Fibroblast of villous mesenchyme (primary cell): ENCODE measurements at regions not wholly inside any gene's neighbourhood (a gene's known extent, or its start where the extent isn't known, plus 50 kb on each side); places are given as distances from the start of the nearest gene placed in this dataset.

Source experiments
- DNase-seq: peaks from one replicate; pipeline ENCODE4 v3.0.0-alpha.2; 2010; ENCODE audit warnings: low read depth
- H3K4me3 ChIP-seq: 2 replicates; pipeline ENCODE4 v1.5.1; 2011; ENCODE audit warnings: low read depth, mild to moderate bottlenecking, low read length
- TF ChIP-seq, protein P1 (sequence below): IDR thresholded peaks from 2 replicates; pipeline ENCODE4 v1.5.1; 2012; ENCODE audit warnings: low read depth, mild to moderate bottlenecking, low read length; ENCODE audit not compliant: insufficient read depth

DNA sequence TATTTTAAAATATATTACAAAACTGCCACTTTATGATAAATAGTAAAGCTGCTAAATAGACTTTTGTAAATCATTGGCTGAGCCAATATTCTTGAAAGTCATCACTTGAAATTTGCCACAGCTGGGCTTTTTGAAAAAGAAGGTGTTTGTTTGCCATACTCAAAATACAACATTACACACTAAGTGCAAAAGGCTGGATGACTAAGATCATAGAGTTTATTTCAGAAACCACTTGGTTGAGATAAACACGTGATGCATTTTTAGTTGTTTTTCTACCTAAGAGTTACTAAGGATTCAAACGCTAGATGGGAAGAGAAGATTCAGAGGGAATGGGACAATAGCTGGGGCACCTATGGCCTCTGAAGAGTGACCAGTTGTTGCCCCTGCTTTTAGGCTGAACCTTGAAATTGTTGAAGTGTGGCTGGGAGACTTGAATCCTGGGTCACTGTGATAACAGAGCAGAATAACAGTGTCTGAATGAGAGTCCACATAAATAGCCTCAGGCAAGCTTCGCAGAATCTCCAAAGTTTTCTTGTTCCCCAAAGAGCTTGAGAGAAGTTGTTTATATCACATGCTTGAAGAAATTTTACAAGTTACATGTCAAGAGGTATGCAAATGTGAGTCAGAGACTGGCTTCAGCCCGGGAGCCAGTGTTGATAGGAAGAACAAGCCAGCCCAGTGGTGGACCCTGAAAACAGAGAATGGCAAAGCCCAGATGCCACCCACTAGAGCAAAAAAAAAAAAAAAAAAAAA, 409.8 kb downstream of the GPD2 start:
- TF ChIP-seq, protein P1, sequence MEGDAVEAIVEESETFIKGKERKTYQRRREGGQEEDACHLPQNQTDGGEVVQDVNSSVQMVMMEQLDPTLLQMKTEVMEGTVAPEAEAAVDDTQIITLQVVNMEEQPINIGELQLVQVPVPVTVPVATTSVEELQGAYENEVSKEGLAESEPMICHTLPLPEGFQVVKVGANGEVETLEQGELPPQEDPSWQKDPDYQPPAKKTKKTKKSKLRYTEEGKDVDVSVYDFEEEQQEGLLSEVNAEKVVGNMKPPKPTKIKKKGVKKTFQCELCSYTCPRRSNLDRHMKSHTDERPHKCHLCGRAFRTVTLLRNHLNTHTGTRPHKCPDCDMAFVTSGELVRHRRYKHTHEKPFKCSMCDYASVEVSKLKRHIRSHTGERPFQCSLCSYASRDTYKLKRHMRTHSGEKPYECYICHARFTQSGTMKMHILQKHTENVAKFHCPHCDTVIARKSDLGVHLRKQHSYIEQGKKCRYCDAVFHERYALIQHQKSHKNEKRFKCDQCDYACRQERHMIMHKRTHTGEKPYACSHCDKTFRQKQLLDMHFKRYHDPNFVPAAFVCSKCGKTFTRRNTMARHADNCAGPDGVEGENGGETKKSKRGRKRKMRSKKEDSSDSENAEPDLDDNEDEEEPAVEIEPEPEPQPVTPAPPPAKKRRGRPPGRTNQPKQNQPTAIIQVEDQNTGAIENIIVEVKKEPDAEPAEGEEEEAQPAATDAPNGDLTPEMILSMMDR = no peak

DNA sequence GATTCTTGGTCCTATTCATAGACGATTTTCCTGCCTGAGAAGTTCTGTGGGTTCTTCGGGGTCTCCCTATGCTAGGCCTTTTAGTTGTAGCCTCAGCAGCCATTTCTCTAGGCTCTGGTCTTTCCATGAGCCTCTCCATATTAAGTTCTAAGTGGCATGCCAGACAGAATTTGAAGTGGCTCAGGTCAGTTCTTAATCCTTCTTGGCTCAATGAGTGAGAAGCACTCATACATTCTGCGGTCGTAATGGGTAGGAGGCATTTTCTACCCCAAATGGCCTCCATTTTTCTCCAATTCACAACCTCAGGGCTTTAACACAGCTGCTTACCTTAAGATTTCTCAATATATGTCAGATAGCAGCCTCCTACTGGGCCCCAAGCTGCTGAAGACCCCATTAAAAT, 405.3 kb upstream of the GALNT5 start:
- H3K4me3 ChIP-seq = no peak overlapping the region
- DNase-seq = no peak
- TF ChIP-seq, protein P1 = no peak

More for the DNA sequence above, 409.8 kb downstream of the GPD2 start:
- no peak overlapping the region for H3K4me3 ChIP-seq
- peak; percentile 8 for DNase-seq

DNA sequence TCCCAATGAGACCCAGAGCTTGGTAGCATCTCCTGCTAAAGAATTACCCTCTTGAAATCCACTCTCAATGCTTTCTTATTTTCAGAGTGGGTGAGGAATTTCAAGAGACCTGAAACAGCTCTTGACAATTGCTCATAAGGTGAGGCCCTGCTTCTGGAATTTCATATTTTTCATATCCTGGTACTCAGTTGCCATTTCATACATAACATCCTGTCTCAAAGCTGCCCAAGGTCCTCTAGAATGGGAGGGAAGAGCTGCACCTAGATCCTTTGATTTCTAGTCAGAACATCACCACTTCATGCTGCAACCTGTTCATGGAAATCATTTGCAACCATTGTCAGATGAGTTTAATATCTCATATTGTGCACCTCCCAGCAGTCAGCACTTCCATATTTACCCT, 404.8 kb upstream of the GALNT5 start:
- TF ChIP-seq, protein P1 = no peak

DNA sequence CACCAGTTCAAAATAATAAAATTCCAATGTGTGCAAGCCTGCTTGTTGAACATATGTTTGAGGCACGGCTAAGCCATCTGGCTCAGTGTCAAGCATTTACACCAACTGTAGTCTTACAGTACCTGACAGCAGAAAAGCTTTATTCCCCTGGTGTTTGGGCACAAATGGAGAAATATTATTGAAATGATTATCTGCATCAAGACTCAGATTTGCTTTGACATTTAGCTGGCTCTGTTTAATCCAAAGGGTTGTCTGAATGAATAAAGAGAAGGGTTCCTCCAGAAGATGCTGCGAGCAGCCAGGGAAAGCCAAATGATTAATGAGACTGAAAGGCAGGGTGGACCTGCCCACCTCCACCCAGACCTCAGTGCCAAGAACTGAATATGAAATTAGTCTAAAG, 393.2 kb upstream of the GALNT5 start:
- DNase-seq = no peak
- TF ChIP-seq, protein P1 = no peak
- no peak overlapping the region for H3K4me3 ChIP-seq

More for the DNA sequence above, 404.8 kb upstream of the GALNT5 start:
- no peak overlapping the region for H3K4me3 ChIP-seq
- no peak for DNase-seq

DNA sequence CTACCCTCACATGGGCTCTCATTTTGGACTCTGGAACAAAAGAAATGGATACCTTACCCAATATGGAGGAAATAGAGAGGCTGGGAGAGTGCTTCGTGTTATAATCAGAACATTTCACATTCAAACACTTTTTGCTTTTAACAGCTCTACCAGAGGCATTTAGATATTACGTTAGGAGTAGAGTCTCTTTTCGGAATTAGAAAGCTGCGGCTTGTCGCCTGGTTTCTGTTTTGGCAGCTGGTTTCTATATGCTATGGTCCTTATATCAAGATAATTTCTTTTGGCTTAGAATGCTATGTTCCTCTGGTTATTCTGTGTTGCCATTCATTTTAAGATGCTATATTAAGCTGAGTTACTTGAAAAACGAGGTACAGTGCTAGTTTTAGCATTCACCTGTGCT, 392.8 kb upstream of the GALNT5 start:
- H3K4me3 ChIP-seq = no peak overlapping the region
- no peak for DNase-seq
- TF ChIP-seq, protein P1 = no peak

DNA sequence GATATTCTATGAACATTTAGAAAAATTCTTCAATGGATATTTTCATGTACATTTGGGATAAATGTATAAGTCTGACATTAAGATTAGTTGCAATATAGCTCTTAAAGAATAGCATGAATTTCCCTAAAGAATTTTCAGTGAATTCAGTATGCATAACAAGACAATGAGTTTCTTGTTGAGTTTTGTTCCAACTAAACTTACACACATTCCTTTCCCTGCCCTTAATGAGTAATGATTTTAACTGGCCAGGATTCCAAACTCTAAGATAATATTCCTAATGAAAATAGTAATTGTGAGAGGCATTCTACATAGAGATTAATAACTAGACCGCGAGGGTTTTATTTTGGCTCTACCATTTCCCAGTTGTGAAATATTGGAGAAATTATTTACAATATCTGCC, 390.3 kb upstream of the GALNT5 start:
- DNase-seq = no peak
- no peak overlapping the region for H3K4me3 ChIP-seq
- TF ChIP-seq, protein P1 = no peak

DNA sequence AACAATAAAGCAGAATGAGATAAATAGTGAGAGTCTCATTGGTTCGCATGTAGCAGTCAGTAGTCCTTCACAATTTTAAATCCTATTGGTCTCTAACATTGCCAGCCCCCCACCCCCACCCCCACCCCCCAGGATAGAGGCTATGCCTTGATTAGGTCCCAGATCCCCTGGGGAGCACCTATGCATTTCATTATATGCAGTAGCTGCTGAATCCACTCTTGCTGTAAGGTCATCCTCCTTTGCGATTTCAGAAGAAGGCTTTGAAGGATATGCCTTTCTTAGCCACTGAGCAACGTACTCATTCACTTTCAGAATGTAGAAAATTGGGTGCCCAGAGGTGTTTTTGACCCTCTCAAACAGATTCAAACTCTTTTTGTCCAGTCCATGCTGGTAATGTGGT, 382.8 kb upstream of the GALNT5 start:
- DNase-seq = no peak
- TF ChIP-seq, protein P1 = no peak
- H3K4me3 ChIP-seq = no peak overlapping the region
